GM21423 (cell line): ENCODE measurements at regions not wholly inside any gene's neighbourhood (a gene's known extent, or its start where the extent isn't known, plus 50 kb on each side); places are given as distances from the start of the nearest gene placed in this dataset.

Experiments
- ATAC-seq: cut with Tn5 transposase; IDR thresholded peaks from one replicate; pipeline ENCODE4 v1.9.1; 2021; ENCODE audit warnings: mild to moderate bottlenecking, moderate library complexity; ENCODE audit not compliant: unreplicated experiment

DNA sequence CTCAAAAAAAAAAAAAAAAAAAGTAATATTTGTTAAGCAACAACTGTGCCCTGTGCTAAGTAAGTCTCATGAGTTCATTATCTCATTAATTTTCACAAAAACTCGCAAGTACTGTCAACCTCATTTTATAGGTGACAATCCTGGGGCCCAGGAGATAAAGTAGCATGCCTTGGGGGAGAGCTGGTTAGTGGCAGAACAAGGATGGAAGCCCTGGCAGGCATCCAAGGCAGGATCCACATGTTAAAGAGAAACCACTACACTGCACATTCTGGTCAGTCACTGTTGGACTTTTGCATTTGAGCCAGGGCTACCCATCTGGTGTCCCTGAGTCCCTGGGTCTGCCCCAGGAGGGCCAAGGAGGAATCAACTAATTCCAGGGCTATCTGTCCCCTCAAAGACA, 54.6 kb downstream of the ZFP36L2 start:
- no peak for ATAC-seq

DNA sequence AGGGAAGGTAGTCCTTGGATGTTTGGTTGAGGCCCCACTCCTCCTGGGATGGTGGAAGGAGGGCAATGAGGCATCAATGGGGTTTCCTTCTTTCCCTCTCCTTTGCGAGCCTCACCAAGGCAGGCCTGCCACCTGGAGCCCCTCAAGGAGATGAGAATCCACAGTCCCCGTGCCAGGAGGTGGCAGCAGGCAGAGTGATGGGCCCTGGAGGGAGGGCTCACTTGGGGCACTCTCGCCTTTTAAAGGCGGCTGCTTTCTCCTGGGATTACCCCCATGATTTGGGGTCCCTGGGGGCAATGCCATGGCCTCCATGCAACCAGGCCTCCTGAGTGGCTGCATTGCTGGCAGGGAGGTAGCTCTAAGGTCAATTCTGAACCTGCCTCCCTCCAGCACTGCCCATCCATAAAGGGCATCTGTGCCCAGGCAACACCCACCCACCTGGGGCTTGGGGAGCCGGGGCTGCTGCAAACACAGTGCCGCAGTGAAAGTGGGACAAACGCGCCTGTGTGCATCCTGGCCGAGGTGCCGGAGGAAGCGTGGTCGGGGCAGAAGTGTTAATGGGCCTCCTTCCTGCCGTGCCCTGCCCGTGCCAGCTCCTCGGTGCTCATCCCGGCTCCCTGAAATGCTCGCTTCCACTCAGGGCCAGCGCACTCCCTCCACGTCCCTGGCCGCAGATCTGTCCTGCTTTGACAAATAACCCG, 55.9 kb downstream of the ZFP36L2 start:
- ATAC-seq = no peak

DNA sequence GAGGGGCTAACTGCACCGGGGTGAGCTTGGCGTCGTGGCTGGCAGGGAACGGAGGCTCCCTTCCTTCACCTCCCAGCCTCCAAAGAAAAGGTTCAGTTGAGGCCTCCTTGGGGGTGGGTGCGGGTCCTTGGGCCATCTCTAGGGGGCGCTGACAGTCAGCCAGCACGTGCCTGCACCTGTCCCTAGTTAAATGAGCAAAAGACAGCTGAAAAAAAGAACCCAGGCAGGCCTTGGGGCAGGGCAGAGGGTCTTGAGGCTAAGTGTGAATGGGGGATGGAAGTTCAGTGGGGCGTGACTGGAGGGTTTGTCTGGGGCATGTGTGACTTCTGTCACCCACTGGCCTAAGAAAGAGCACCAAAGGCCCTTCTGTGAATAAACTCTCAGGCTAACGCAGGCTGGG, 56.4 kb downstream of the ZFP36L2 start:
- no peak for ATAC-seq

DNA sequence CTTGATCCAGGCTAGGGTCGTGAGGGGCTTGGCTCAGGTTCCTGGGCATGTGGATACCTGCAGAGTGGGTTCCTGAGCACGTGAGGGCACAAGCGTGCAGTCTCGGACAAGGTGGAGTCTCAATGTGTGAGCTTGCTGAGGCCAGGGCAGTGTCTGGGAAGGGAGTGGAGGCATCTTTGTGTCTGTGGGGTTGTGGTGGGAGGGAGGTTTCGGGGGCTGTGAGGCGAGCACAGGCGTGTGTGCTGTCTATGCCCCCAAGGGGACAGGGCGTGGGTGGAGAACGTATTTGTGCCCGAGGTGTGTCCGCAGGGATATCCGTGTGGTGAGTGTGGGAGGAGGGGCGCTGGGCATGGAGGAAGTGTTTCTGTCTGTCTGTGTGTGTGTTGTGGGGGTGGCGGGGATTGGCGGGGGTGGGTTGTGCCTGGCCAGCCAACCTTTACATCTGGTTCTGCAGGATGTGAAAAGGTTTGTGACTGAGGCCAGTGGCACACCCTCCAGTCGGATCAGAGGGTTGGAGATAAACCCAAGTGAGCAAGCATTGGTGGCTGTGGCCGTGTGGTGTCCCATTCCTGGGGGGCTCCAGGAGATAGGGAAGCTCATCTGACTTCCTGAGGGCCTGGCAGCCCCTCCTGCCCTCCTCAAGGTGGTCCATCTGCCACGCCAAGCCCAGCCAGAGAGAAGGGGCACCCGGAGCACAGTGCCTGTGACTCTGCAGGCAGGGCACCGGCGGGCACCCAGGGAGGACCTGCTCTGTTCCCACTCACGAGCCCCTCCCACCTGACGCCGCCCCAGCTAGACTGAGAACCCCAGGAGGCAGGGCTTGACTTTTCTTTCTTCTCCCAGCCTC, 57.1 kb downstream of the ZFP36L2 start:
- ATAC-seq = peak; percentile 48

DNA sequence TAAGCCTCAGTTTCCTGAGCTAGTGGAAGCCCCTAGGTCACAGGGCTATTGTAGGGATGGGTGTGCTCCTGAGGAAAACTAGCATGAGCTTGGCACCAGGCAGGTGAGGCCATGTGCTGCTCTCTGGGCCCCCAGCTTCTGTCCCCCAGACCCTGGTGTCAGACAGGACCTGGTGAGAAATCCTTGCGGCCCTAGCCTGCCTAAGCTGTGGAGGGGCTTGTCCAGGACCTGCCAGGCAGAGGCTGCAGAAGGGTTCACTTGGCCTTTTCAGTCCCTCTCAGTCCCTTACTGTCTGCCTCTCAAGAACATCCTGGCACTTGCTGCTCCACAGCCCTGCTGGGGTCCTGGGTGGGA, 58.4 kb downstream of the ZFP36L2 start:
- no peak for ATAC-seq

- ATAC-seq = no peak
Observed at GRCh38 chr2:43165378-43166069, 60.9 kb downstream of the ZFP36L2 start.

GRCh38 chr2:43164686-43165085, 61.7 kb downstream of the ZFP36L2 start:
- ATAC-seq = no peak

DNA sequence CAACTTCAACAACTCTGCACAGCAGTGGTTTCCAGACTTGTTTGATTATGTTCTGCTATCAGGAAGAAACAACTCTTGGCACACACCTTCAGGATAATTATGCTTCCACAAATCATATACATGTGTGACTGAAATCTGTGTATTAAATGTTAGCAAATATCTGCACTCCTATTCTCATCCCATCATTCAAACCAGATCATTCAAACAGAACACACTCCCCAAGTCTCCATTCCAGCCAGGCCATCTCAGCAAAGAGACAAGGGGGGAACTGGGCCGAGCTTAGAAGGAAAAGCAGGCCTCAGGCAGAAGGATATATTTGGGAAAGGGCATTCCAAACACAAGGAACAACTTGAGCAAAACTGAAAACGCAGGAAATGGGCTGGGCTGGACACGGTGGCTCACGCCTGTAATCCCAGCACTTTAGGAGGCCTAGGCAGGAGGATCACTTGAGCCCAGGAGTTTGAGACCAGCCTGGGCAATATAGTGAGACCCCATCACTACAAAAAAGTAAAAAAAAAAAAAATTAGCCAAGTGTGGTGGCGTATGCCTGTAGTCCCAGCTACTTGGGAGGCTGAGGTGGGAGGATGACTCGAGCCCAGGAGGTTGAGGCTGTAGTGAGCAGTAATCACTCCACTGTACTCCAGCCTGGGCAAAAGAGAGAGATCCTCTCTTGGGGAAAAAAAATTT, 62.7 kb downstream of the ZFP36L2 start:
- no peak for ATAC-seq

DNA sequence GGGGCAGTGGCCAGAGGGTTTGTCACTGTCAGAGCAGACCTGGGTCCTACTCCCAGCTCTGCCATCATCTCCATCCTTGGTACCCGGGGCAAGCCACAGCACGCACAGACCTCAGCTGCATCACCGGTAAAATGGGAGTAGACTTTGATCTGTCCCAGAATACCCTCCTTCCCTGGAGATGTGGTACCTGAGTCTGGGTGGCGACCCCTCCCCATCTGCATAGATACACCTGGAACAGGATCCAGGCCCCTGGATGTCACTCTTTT, 64.0 kb downstream of the ZFP36L2 start:
- ATAC-seq = no peak

GRCh38 chr2:43161650-43162510, 64.5 kb downstream of the ZFP36L2 start:
- no peak for ATAC-seq

DNA sequence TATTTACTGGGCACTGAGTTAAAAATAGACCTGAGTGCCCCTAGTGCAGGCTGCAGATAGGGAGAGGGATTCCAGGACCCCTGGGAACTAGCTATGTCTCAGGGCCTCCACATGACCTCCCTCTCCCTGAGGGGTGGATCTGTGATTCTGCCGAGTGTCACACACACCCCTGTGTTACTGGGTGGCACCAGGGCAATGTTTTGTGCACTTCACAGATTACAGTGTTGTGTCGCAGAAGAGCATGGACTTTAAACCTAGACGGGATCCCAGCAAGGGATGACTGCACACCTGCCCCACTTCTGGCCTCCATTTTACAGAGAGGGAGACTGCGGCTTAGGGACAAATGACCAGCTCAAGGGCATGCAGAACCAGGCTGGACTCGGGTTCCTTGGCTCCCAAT, 65.6 kb downstream of the ZFP36L2 start:
- ATAC-seq = no peak

DNA sequence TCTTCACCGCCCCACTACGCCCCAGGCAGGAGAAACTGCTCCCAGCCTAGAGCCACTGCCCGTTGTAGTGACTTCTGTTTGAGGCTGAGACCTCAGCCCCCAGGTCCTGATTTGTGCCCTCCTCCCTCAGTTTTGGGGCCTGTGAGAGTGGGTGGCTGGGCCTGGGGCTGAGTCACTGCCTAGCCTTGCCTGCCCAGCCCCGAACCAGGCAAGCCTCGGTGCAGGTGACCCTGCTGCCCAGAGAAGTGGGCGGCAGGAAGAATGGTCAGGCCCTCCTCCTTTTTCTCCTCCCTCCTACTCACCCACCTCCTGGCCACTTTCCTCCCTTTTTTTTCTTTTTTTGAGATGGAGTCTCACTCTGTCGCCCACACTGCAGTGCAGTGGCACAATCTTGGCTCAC, 66.6 kb downstream of the ZFP36L2 start:
- ATAC-seq = no peak

GRCh38 chr2:43158259-43158880, 68.0 kb downstream of the ZFP36L2 start:
- peak; percentile 14 for ATAC-seq

DNA sequence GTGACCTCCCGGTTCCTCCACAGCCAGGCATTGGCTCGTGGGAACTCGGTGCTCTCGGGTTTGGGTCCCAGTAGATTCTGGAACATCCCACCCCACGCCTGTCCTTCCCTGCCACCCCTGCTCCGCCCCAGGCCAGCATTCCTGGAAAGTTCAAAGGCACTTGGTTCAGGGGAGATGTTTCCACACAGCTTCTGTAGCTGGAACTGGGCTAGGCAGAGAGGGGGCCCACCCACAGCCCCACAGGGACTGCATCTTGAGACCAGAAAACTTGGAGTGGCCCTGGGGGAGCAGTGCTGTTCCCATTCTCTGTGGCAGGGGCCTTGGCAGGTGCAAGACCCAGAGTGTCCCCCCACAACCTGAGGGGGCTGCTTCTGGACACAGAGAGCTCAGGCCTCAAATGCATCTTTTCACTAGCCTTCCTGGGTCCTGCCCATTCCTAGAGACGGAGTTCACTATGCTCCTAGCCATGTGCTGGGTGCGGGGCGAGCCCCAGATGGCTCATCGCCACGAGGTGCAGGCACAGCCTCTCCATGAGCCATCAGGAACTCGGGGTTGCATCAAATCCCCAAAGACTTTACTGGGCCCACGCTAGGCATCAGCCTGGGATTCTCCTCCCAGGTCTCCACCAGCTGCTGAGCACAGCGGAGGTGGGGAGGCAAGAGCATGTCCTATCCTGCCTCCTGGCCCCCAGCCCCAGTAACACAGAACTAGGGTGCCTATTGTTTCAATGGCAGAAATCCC, 68.7 kb downstream of the ZFP36L2 start:
- ATAC-seq = no peak

DNA sequence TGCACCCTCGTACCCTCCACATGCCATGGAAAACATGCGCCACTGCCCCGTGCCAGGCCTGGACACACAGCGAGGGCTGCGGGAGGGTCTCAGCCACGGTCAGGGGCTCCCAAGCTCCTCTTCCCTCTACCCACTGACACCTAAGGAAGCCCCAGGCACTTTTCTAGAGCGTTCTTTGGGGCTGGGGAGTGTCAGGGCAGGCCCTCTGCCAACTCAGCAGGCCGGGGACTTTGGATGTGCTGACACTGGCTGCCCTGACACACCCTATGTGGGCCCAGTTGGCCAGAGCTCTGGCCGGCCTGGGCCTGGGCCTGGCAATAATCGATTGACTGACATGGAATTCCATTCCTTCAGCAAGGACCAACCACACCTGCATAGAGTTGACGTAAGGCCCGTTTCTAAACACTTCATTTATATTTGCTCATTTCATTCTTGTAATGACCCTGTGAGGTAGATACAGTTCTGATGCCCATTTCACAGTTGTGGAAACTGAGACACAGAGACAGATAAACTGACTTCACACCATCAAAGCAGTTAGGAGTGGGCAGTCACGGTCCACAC, 70.5 kb downstream of the ZFP36L2 start:
- ATAC-seq = no peak

DNA sequence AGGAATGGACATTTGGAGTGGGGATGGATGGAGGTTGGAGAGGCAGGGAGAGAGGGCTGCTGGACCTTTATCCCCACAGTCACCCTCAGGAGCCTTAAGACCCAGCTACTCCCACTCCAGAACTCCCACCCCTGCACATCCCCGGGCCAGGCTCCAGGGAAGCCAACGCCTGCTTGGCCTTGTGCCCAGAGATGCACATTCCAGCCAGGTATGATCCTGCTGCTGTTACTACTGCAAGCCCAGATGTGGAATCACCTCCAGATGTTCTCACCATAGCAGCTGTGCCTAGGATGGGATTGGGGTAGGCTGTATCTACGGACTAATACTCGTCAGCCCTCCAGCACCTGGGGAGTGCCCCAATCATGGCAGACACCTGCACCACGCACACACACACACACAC, 71.7 kb downstream of the ZFP36L2 start:
- no peak for ATAC-seq

- no peak for ATAC-seq
Observed at GRCh38 chr2:43152741-43153647, 73.4 kb downstream of the ZFP36L2 start.

DNA sequence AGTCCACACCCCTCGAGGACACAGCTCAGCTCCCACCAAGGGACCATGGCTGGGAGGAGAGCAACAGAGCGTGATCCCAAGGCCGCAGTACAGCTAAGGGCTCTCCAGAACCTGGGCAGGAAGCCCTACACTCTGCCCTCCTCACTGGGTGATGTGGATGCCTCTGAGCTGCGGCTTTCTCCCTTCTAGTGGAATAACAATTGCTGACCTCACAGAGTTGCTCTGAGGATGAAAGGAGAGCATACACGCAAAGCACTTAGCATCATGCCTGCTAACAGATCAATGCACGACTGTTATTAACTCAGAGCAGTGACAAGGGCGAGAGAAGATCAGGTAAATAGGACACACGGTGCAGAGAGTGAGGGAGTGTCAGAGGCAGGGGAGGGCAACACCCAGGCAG, 74.2 kb downstream of the ZFP36L2 start:
- no peak for ATAC-seq
